ENCODE measurements at regions not wholly inside any gene's neighbourhood (a gene's known extent, or its start where the extent isn't known, plus 50 kb on each side); places are given as distances from the start of the nearest gene placed in this dataset.

- intact Hi-C loops (cut with DNase I): loop anchor here in 1 of 2 donors (2.0 kb wide), 1 partner anchor 249 kb away; no protein-coding TSS in a partner anchor
- no peak for DNase-seq (ENCODE audit: low spot score)
These were observed 131.1 kb upstream of the ZNF462 start for GRCh38 chr9:106731910-106732309.

GRCh38 chr9:106733828-106734380 is 129.1 kb upstream of the ZNF462 start:
- intact Hi-C loops (cut with DNase I): no loop called here
- DNase-seq (ENCODE audit: low spot score): no peak

GRCh38 chr9:106737516-106737915 is 125.5 kb upstream of the ZNF462 start:
- intact Hi-C loops (cut with DNase I): no loop called here
- DNase-seq (ENCODE audit: low spot score): no peak

GRCh38 chr9:106738109-106738508 is 124.9 kb upstream of the ZNF462 start:
- no peak for DNase-seq (ENCODE audit: low spot score)
- intact Hi-C loops (cut with DNase I): no loop called here

- DNase-seq (ENCODE audit: low spot score): no peak
- intact Hi-C loops (cut with DNase I): no loop called here
These were observed 117.5 kb upstream of the ZNF462 start for GRCh38 chr9:106745457-106745856.

- DNase-seq (ENCODE audit: low spot score): no peak
- intact Hi-C loops (cut with DNase I): no loop called here
These were observed 117.1 kb upstream of the ZNF462 start for GRCh38 chr9:106745876-106746275.

- intact Hi-C loops (cut with DNase I): no loop called here
- DNase-seq (ENCODE audit: low spot score): no peak
These were observed 111.3 kb upstream of the ZNF462 start for GRCh38 chr9:106751681-106752080.

- no peak for DNase-seq (ENCODE audit: low spot score)
- intact Hi-C loops (cut with DNase I): no loop called here
These were observed 110.4 kb upstream of the ZNF462 start for GRCh38 chr9:106752581-106752980.

GRCh38 chr9:106753155-106753671 is 109.8 kb upstream of the ZNF462 start:
- no peak for DNase-seq (ENCODE audit: low spot score)
- intact Hi-C loops (cut with DNase I): no loop called here

- DNase-seq (ENCODE audit: low spot score): no peak
- intact Hi-C loops (cut with DNase I): no loop called here
These were observed 107.2 kb upstream of the ZNF462 start for GRCh38 chr9:106755736-106756135.

- no peak for DNase-seq (ENCODE audit: low spot score)
- intact Hi-C loops (cut with DNase I): no loop called here
These were observed 105.5 kb upstream of the ZNF462 start for GRCh38 chr9:106757514-106757913.

- no peak for DNase-seq (ENCODE audit: low spot score)
- intact Hi-C loops (cut with DNase I): no loop called here
These were observed 104.1 kb upstream of the ZNF462 start for GRCh38 chr9:106758911-106759310.

GRCh38 chr9:106761493-106761892 is 101.5 kb upstream of the ZNF462 start:
- intact Hi-C loops (cut with DNase I): no loop called here
- DNase-seq (ENCODE audit: low spot score): no peak

- intact Hi-C loops (cut with DNase I): no loop called here
- no peak for DNase-seq (ENCODE audit: low spot score)
These were observed 96.3 kb upstream of the ZNF462 start for GRCh38 chr9:106766616-106767015.

GRCh38 chr9:106769331-106769730 is 93.6 kb upstream of the ZNF462 start:
- intact Hi-C loops (cut with DNase I): no loop called here
- no peak for DNase-seq (ENCODE audit: low spot score)

GRCh38 chr9:106771608-106772007 is 91.4 kb upstream of the ZNF462 start:
- no peak for DNase-seq (ENCODE audit: low spot score)
- intact Hi-C loops (cut with DNase I): no loop called here

- intact Hi-C loops (cut with DNase I): no loop called here
- no peak for DNase-seq (ENCODE audit: low spot score)
These were observed 90.3 kb upstream of the ZNF462 start for GRCh38 chr9:106772523-106773290.

- intact Hi-C loops (cut with DNase I): no loop called here
- DNase-seq (ENCODE audit: low spot score): no peak
These were observed 89.2 kb upstream of the ZNF462 start for GRCh38 chr9:106773750-106774149.

- no peak for DNase-seq (ENCODE audit: low spot score)
- intact Hi-C loops (cut with DNase I): no loop called here
These were observed 87.0 kb upstream of the ZNF462 start for GRCh38 chr9:106775960-106776359.

- DNase-seq (ENCODE audit: low spot score): no peak
- intact Hi-C loops (cut with DNase I): no loop called here
These were observed 83.2 kb upstream of the ZNF462 start for GRCh38 chr9:106779796-106780195.

GRCh38 chr9:106783121-106783520 is 79.8 kb upstream of the ZNF462 start:
- intact Hi-C loops (cut with DNase I): no loop called here
- DNase-seq (ENCODE audit: low spot score): no peak
